ENCODE measurements at regions not wholly inside any gene's neighbourhood (a gene's known extent, or its start where the extent isn't known, plus 50 kb on each side); places are given as distances from the start of the nearest gene placed in this dataset.

GRCh38 chr18:55779691-55780585, 191.9 kb upstream of the TCF4 start:
- DNase-seq (ENCODE audit: low spot score) = peak; percentile 42

- peak; percentile 28 for DNase-seq (ENCODE audit: low spot score)
These were observed 191.0 kb upstream of the TCF4 start for GRCh38 chr18:55778788-55779690.

GRCh38 chr18:55777666-55778304, 189.8 kb upstream of the TCF4 start:
- no peak for DNase-seq (ENCODE audit: low spot score)

- no peak for DNase-seq (ENCODE audit: low spot score)
These were observed 188.0 kb upstream of the TCF4 start for GRCh38 chr18:55775972-55776371.

- no peak for DNase-seq (ENCODE audit: low spot score)
These were observed 186.5 kb upstream of the TCF4 start for GRCh38 chr18:55774505-55774904.

GRCh38 chr18:55768255-55768654, 180.3 kb upstream of the TCF4 start:
- DNase-seq (ENCODE audit: low spot score) = no peak

GRCh38 chr18:55764386-55764785, 176.4 kb upstream of the TCF4 start:
- DNase-seq (ENCODE audit: low spot score) = no peak

- no peak for DNase-seq (ENCODE audit: low spot score)
These were observed 175.8 kb upstream of the TCF4 start for GRCh38 chr18:55763805-55764204.

- DNase-seq (ENCODE audit: low spot score) = no peak
These were observed 175.3 kb upstream of the TCF4 start for GRCh38 chr18:55763298-55763697.

- no peak for DNase-seq (ENCODE audit: low spot score)
These were observed 174.4 kb upstream of the TCF4 start for GRCh38 chr18:55762424-55762823.

GRCh38 chr18:55753643-55754263, 165.8 kb upstream of the TCF4 start:
- DNase-seq (ENCODE audit: low spot score) = no peak

- DNase-seq (ENCODE audit: low spot score) = no peak
These were observed 163.5 kb upstream of the TCF4 start for GRCh38 chr18:55751476-55751875.

- DNase-seq (ENCODE audit: low spot score) = no peak
These were observed 160.3 kb upstream of the TCF4 start for GRCh38 chr18:55748227-55748738.

GRCh38 chr18:55744206-55744605, 156.2 kb upstream of the TCF4 start:
- DNase-seq (ENCODE audit: low spot score) = no peak

- no peak for DNase-seq (ENCODE audit: low spot score)
These were observed 155.7 kb upstream of the TCF4 start for GRCh38 chr18:55743736-55744135.

GRCh38 chr18:55743133-55743532, 155.1 kb upstream of the TCF4 start:
- no peak for DNase-seq (ENCODE audit: low spot score)

GRCh38 chr18:55739488-55739887, 151.5 kb upstream of the TCF4 start:
- no peak for DNase-seq (ENCODE audit: low spot score)

- DNase-seq (ENCODE audit: low spot score) = no peak
These were observed 150.6 kb upstream of the TCF4 start for GRCh38 chr18:55738483-55739114.

GRCh38 chr18:55737781-55738468, 149.9 kb upstream of the TCF4 start:
- DNase-seq (ENCODE audit: low spot score) = no peak

GRCh38 chr18:55737266-55737665, 149.3 kb upstream of the TCF4 start:
- DNase-seq (ENCODE audit: low spot score) = no peak

GRCh38 chr18:55735969-55736368, 148.0 kb upstream of the TCF4 start:
- DNase-seq (ENCODE audit: low spot score) = no peak
